Fibroblast of mammary gland (primary cell): ENCODE measurements at regions not wholly inside any gene's neighbourhood (a gene's known extent, or its start where the extent isn't known, plus 50 kb on each side); places are given as distances from the start of the nearest gene placed in this dataset.

ENCODE experiments used
- DNase-seq: peaks from one replicate; pipeline ENCODE4 v3.0.0-alpha.2; 2010; ENCODE audit warnings: low read depth
- H3K4me3 ChIP-seq: 2 replicates; pipeline ENCODE4 v1.5.1; 2011; ENCODE audit warnings: low read depth, mild to moderate bottlenecking, low read length, moderate library complexity; ENCODE audit not compliant: control insufficient read depth
- TF ChIP-seq, protein P1 (sequence below): conservative IDR thresholded peaks from 2 replicates; pipeline ENCODE4 v1.5.1; 2011; ENCODE audit warnings: low read depth, low read length, inconsistent platforms; ENCODE audit not compliant: control insufficient read depth, insufficient read depth

- H3K4me3 ChIP-seq = no peak overlapping the region
- TF ChIP-seq, protein P1, sequence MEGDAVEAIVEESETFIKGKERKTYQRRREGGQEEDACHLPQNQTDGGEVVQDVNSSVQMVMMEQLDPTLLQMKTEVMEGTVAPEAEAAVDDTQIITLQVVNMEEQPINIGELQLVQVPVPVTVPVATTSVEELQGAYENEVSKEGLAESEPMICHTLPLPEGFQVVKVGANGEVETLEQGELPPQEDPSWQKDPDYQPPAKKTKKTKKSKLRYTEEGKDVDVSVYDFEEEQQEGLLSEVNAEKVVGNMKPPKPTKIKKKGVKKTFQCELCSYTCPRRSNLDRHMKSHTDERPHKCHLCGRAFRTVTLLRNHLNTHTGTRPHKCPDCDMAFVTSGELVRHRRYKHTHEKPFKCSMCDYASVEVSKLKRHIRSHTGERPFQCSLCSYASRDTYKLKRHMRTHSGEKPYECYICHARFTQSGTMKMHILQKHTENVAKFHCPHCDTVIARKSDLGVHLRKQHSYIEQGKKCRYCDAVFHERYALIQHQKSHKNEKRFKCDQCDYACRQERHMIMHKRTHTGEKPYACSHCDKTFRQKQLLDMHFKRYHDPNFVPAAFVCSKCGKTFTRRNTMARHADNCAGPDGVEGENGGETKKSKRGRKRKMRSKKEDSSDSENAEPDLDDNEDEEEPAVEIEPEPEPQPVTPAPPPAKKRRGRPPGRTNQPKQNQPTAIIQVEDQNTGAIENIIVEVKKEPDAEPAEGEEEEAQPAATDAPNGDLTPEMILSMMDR = no peak
- no peak for DNase-seq
These were observed 53.7 kb upstream of the HRH2 start for GRCh38 chr5:175603987-175604739.

DNA sequence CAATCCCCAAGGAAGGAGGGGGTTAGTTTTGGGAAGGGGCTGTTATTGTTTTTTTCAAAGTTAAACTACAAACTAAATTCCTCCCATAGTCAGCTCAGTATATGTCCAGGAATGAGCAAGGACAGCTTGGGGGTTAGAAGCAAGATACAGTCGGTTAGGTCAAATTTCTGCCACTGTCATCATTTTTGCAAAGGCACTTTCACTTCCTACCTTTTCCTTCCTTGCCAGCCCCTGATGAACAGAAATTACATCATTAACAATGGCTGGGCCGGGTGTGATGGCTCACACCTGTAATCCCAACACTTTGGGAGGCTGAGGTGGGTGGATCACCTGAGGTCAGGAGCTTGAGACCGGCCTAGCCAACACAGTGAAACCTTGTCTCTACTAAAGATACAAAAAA lies 51.5 kb upstream of the HRH2 start:
- no peak for DNase-seq
- TF ChIP-seq, protein P1 = no peak
- no peak overlapping the region for H3K4me3 ChIP-seq
